ENCODE measurements at regions not wholly inside any gene's neighbourhood (a gene's known extent, or its start where the extent isn't known, plus 50 kb on each side); places are given as distances from the start of the nearest gene placed in this dataset.
A peak's percentile ranks its signal among the peaks of the same experiment; 100 is the strongest.
"Not testable (repeated sequence)": the region's sequence is repeated elsewhere in the genome, so short reads cannot be mapped to it uniquely, and the experiment has no call there.

GRCh38 chr18:6521803-6522418 is 107.2 kb upstream of the L3MBTL4 start:
- DNase-seq (ENCODE audit: low spot score), result peak; percentile 42
- TF ChIP-seq CTCF (IDR thresholded peaks at IDR 0.05; ENCODE audit: extremely low read depth, missing control alignments), result peak; percentile 89

- no peak for DNase-seq (ENCODE audit: low spot score)
- no peak for TF ChIP-seq CTCF (IDR thresholded peaks at IDR 0.05; ENCODE audit: extremely low read depth, missing control alignments)
Observed at GRCh38 chr18:6525604-6526003, 110.9 kb upstream of the L3MBTL4 start.

- no peak for TF ChIP-seq CTCF (IDR thresholded peaks at IDR 0.05; ENCODE audit: extremely low read depth, missing control alignments)
- peak; percentile 10 for DNase-seq (ENCODE audit: low spot score)
Observed at GRCh38 chr18:6537475-6537874, 122.8 kb upstream of the L3MBTL4 start.

- DNase-seq (ENCODE audit: low spot score), result not testable (repeated sequence)
Observed at GRCh38 chr18:6541131-6541679, 126.5 kb upstream of the L3MBTL4 start.

GRCh38 chr18:6542296-6542695 is 127.6 kb upstream of the L3MBTL4 start:
- TF ChIP-seq CTCF (IDR thresholded peaks at IDR 0.05; ENCODE audit: extremely low read depth, missing control alignments), result no peak
- no peak for DNase-seq (ENCODE audit: low spot score)

- DNase-seq (ENCODE audit: low spot score), result peak; percentile 18
- TF ChIP-seq CTCF (IDR thresholded peaks at IDR 0.05; ENCODE audit: extremely low read depth, missing control alignments), result no peak
Observed at GRCh38 chr18:6543330-6543908, 128.7 kb upstream of the L3MBTL4 start.

GRCh38 chr18:6546229-6546628 is 131.5 kb upstream of the L3MBTL4 start:
- TF ChIP-seq CTCF (IDR thresholded peaks at IDR 0.05; ENCODE audit: extremely low read depth, missing control alignments), result no peak
- no peak for DNase-seq (ENCODE audit: low spot score)

- no peak for DNase-seq (ENCODE audit: low spot score)
- TF ChIP-seq CTCF (IDR thresholded peaks at IDR 0.05; ENCODE audit: extremely low read depth, missing control alignments), result no peak
Observed at GRCh38 chr18:6547476-6547875, 132.8 kb upstream of the L3MBTL4 start.

All from GM20000 (cell line).